Neutrophil (primary cell): ENCODE measurements at regions not wholly inside any gene's neighbourhood (a gene's known extent, or its start where the extent isn't known, plus 50 kb on each side); places are given as distances from the start of the nearest gene placed in this dataset.
"Not testable (repeated sequence)": the region's sequence is repeated elsewhere in the genome, so short reads cannot be mapped to it uniquely, and the experiment has no call there.

Source experiments
- H3K27ac ChIP-seq: fragments of 200-600 bp; sonication (generic); 2 replicates; pipeline ENCODE4 v1.5.1; 2016; ENCODE audit warnings: mild to moderate bottlenecking, moderate library complexity
- H3K27me3 ChIP-seq: fragments of 200-600 bp; sonication (generic); 2 replicates; pipeline ENCODE4 v1.6.0; 2016; ENCODE audit warnings: mild to moderate bottlenecking
- H3K36me3 ChIP-seq: fragments of 200-600 bp; sonication (generic); 2 replicates; pipeline ENCODE4 v1.5.1; 2017
- H3K4me1 ChIP-seq, 2 experiments: fragments of 200-600 bp in 1 of 2; sonication (generic) in 1 of 2; 1 replicate in 1 of 2; 2 replicates in 1 of 2; pipeline versions ENCODE4 v1.5.1 to v1.6.1; 2013 to 2016; ENCODE audit warnings: low read depth in 1 of 2, low read length in 1 of 2, mild to moderate bottlenecking in 1 of 2, moderate library complexity in 1 of 2; ENCODE audit not compliant: control insufficient read depth in 1 of 2, insufficient read depth in 1 of 2
- H3K4me3 ChIP-seq, 2 experiments: fragments of 200-600 bp in 1 of 2; sonication (generic) in 1 of 2; 1 replicate in 1 of 2; 2 replicates in 1 of 2; pipeline ENCODE4 v1.5.1; 2013 to 2016; ENCODE audit warnings: low read depth in 1 of 2, low read length in 1 of 2, mild to moderate bottlenecking in 1 of 2, moderate library complexity in 1 of 2
- H3K9me3 ChIP-seq: fragments of 200-600 bp; sonication (generic); 2 replicates; pipeline ENCODE4 v1.5.1; 2016
- CTCF ChIP-seq: fragments of 200-600 bp; sonication (generic); IDR thresholded peaks from 2 replicates; pipeline ENCODE4 v1.5.1; 2016; ENCODE audit warnings: antibody characterized with exemption

DNA sequence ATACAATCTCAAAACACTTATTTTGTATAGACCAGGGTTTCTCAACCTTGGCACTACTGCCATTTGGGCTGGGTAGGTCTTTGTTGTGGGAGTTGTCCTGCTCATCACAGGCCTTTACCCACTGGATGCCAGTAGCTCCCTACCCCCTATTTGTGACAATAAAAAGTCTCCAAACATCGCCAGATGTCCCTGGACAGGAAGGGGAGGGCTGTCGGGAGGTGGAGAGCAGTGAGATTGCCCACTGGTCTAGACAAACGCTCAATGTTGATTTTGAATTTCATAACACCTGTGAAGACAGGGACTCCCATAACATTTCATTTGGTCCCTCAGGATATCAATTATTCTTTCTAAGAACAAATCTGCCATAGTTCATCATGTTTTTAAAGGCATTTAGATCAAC is 151.7 kb upstream of the PTPRG start:
- Histone ChIP-seq H3K9me3 (no peaks in the 10 kb centered on the region), H3K36me3 (no peaks in the 10 kb centered on the region), H3K4me3 (no peak overlapping the region), H3K27ac (no peak overlapping the region), H3K27me3 (no peaks in the 10 kb centered on the region), H3K4me1 (no peaks in the 10 kb centered on the region)
- TF ChIP-seq CTCF: no peak

DNA sequence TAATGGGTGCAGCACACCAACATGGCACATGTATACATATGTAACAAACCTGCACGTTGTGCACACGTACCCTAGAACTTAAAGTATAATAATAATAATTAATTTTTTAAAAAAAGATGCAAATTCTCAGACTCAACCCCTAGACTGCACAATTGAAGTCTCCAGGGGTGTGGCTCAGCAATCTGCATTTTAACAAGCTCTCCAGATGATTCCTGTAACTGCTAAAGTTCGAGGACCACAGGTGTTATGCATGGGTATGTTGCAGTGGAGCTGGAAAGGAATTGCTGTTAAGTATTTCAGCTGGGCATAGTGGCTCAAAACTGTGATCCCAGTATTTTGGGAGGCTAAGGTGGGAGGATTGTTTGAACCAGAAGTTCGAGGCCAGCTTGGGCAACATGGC is 151.0 kb upstream of the PTPRG start:
- H3K36me3 ChIP-seq, H3K4me1 ChIP-seq, H3K9me3 ChIP-seq, H3K27me3 ChIP-seq, H3K4me3 ChIP-seq, H3K27ac ChIP-seq: not testable (repeated sequence)

DNA sequence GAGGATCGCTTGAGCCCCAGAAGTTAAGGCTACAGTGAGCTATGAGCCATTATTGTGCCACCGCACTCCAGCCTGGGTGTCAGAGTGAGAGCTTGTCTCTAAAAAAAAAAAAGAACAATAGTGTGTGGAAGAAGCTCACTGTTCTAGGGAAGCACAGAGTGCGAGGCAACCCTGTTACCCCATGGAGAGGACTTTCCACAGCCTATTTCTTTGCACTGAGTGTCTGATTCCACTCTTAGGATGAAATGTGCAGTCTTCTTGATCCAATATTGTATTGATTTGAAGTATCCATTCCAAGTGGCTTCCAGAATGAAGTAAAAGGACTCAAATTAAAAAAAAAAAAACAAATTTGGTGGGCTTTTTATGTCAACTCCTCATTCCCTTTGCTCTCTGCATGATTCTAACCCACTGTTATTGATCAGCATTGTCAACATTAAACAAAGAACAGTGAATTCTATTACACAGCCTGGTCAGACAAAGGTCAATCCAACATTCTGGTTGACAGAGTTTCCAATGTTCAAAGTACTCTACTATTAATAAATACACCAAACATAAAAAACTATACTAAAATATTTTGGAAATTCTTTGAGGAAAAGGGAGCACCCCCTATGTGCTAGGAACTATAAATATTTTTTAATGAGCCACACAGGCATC is 150.2 kb upstream of the PTPRG start:
- Histone ChIP-seq H3K27me3 (no peaks in the 10 kb centered on the region), H3K9me3 (no peaks in the 10 kb centered on the region), H3K36me3 (no peaks in the 10 kb centered on the region), H3K27ac (no peak overlapping the region), H3K4me3 (no peak overlapping the region), H3K4me1 (no peaks in the 10 kb centered on the region)
- TF ChIP-seq CTCF: no peak

GRCh38 chr3:61414456-61414855 is 146.9 kb upstream of the PTPRG start:
- Histone ChIP-seq H3K27me3 (no peaks in the 10 kb centered on the region), H3K4me3 (no peak overlapping the region), H3K9me3 (no peaks in the 10 kb centered on the region), H3K27ac (no peak overlapping the region), H3K4me1 (no peaks in the 10 kb centered on the region), H3K36me3 (no peaks in the 10 kb centered on the region)
- no peak for TF ChIP-seq CTCF

GRCh38 chr3:61415201-61415600 is 146.2 kb upstream of the PTPRG start:
- Histone ChIP-seq H3K27ac (no peak overlapping the region), H3K9me3 (no peaks in the 10 kb centered on the region), H3K4me1 (no peaks in the 10 kb centered on the region), H3K27me3 (no peaks in the 10 kb centered on the region), H3K36me3 (no peaks in the 10 kb centered on the region), H3K4me3 (no peak overlapping the region)
- TF ChIP-seq CTCF: no peak

- H3K9me3 ChIP-seq: no peaks in the 10 kb centered on the region
- no peak overlapping the region for H3K4me3 ChIP-seq
Observed at GRCh38 chr3:61416618-61417017, 144.8 kb upstream of the PTPRG start.

More at GRCh38 chr3:61416618-61417017, 144.8 kb upstream of the PTPRG start:
- TF ChIP-seq CTCF: no peak
- Histone ChIP-seq H3K27ac (no peak overlapping the region), H3K27me3 (no peaks in the 10 kb centered on the region), H3K36me3 (no peaks in the 10 kb centered on the region), H3K4me1 (no peaks in the 10 kb centered on the region)
